GM12864 (cell line): ENCODE measurements at regions not wholly inside any gene's neighbourhood (a gene's known extent, or its start where the extent isn't known, plus 50 kb on each side); places are given as distances from the start of the nearest gene placed in this dataset.

Experiments
- DNase-seq: peaks from one replicate; pipeline ENCODE4 v3.0.0-alpha.2; 2011; ENCODE audit warnings: low read depth
- H3K4me3 ChIP-seq: 2 replicates; pipeline ENCODE4 v1.5.1; 2011; ENCODE audit warnings: mild to moderate bottlenecking, low read depth, low read length, control low read depth
- CTCF ChIP-seq: IDR thresholded peaks from 2 replicates; pipeline ENCODE4 v1.5.1; 2011; ENCODE audit warnings: low read depth, mild to moderate bottlenecking, moderate library complexity, low read length, control low read depth, inconsistent platforms; ENCODE audit errors: missing control alignments

- no peak for DNase-seq
- TF ChIP-seq CTCF, result no peak
- H3K4me3 ChIP-seq, result no peak overlapping the region
Measured at GRCh38 chr1:173427146-173428054, 49.7 kb upstream of the PRDX6 start.
